Right atrium auricular region (tissue), 2 donors: ENCODE measurements at regions not wholly inside any gene's neighbourhood (a gene's known extent, or its start where the extent isn't known, plus 50 kb on each side); places are given as distances from the start of the nearest gene placed in this dataset.
"Not testable (repeated sequence)": the region's sequence is repeated elsewhere in the genome, so short reads cannot be mapped to it uniquely, and the experiment has no call there.

Experiments
- DNase-seq: peaks from one replicate; pipeline ENCODE4 v3.0.0-alpha.2; 2019; ENCODE audit warnings: low spot score
- H3K27ac ChIP-seq, 2 donors: fragments of 200-600 bp; sonication (generic); 1 replicate in 1 of 2; 2 replicates in 1 of 2; pipeline ENCODE4 v1.5.1; 2016 to 2019
- H3K27me3 ChIP-seq, 2 donors: fragments of 200-600 bp; sonication (generic); one replicate each; pipeline versions ENCODE4 v1.5.1 to v1.6.0; 2017 to 2019
- H3K36me3 ChIP-seq: fragments of 200-600 bp; sonication (generic); one replicate; pipeline ENCODE4 v1.5.1; 2016
- H3K4me1 ChIP-seq, 2 donors: fragments of 200-600 bp; sonication (generic); one replicate each; pipeline versions ENCODE4 v1.5.1 to v1.6.0; 2017 to 2019
- H3K4me3 ChIP-seq, 2 donors: fragments of 200-600 bp; sonication (generic); 1 replicate in 1 of 2; 2 replicates in 1 of 2; pipeline ENCODE4 v1.5.1; 2017 to 2019; ENCODE audit warnings: mild to moderate bottlenecking in 1 of 2, moderate library complexity in 1 of 2
- H3K9me3 ChIP-seq, 2 donors: fragments of 200-600 bp; sonication (generic); one replicate each; pipeline ENCODE4 v1.5.1; 2019

DNA sequence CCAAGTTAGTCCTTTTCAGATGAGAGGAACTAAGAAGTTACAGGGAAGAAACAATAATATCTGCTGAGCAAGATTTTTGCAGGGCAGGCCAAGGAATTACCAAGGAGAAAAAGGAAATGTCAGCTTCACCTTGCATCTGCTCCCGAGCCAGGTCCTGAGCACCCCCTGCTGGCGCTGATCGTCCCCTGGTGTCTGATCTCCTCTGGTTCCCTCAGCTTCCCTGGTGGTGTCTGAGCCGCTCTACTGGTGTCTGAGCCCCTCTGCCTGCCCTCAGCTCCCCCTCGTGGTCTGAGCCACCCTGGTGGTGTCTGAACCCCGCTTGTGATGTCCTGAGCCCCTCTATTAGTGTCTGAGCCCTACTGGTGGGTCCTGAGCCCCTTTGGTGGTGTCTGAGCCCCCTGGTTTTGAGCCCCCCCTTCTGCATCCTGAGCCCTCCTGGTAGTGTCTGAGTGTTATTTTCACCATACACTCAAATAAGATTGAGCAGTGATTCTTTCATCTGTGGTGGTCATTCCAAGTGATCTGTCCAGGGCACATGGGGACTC is 196.6 kb upstream of the POTEB2 start:
- not testable (repeated sequence) for DNase-seq, H3K9me3 ChIP-seq, H3K27ac ChIP-seq

GRCh38 chr15:21051866-21052265 is 185.8 kb upstream of the POTEB2 start:
- not testable (repeated sequence) for H3K9me3 ChIP-seq, H3K4me1 ChIP-seq, H3K27me3 ChIP-seq, H3K36me3 ChIP-seq, H3K4me3 ChIP-seq, DNase-seq, H3K27ac ChIP-seq

More for the DNA sequence above, 196.6 kb upstream of the POTEB2 start:
- H3K27me3 ChIP-seq, H3K4me1 ChIP-seq, H3K36me3 ChIP-seq, H3K4me3 ChIP-seq: not testable (repeated sequence)

DNA sequence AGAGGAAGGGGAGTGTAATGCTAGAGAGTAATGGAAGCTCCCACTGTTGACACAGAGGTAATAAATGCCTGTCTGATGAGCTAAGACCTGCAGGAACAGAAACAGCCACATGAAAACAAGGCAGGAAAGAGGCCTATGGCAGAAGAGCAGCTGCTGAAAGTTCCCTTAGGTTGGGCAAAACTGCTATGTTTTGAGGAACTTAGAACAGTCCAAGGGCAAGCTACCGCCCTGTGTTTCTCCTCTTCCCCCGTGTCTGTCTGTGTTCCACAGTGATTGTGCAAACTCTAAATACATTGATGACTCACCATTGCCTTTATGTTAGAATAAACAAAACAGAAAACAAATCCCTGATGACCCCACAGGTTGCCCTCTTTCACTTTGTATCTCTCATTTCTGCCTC is 165.6 kb upstream of the POTEB2 start:
- not testable (repeated sequence) for H3K36me3 ChIP-seq, H3K4me3 ChIP-seq, H3K4me1 ChIP-seq, H3K9me3 ChIP-seq, H3K27me3 ChIP-seq, H3K27ac ChIP-seq, DNase-seq

DNA sequence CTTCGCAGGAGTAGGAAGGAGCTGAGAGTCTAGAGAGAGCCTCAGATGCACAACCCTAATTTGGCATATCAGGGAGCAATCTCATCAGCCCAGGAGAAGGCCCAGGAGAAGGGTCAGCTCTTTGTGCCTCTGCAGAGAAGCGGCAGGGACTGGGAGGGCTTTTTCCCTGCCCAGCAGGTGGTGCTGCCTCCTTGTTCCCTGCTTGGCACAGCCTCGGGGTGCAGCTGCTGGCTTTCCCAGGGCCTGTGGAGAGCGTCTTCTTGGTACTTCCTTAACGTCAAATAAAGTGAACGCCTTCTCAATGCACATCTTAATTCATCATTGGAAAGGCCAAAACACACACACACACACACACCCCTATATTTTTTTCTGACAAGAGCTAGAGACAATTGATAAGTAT is 162.9 kb upstream of the POTEB2 start:
- H3K4me1 ChIP-seq, H3K27ac ChIP-seq, H3K9me3 ChIP-seq, H3K27me3 ChIP-seq, H3K4me3 ChIP-seq, DNase-seq, H3K36me3 ChIP-seq: not testable (repeated sequence)

- not testable (repeated sequence) for H3K27ac ChIP-seq, H3K36me3 ChIP-seq
These were observed 161.8 kb upstream of the POTEB2 start for GRCh38 chr15:21027942-21028341.

DNA sequence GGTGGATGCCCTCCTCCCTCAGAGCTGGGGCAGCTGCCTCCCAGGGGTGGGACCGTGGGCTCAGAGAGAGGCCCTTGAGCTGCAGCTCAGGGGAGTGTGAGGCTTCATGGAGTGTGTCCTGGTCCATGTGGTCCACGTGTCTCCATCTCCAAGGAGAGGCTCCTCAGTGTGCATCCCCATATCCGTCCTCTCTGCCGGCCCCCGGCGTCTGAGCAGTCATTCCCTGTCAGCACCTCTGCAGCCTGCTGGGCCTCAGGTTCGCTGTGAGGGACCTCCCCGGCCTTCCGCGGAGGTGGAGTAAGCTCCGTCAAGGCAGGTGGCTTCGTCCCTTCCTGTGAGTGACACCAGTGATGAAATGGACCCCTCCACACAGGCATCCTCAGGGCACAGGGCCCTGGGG is 160.7 kb upstream of the POTEB2 start:
- DNase-seq, H3K27me3 ChIP-seq, H3K27ac ChIP-seq, H3K9me3 ChIP-seq, H3K4me1 ChIP-seq, H3K4me3 ChIP-seq, H3K36me3 ChIP-seq: not testable (repeated sequence)

More at GRCh38 chr15:21027942-21028341, 161.8 kb upstream of the POTEB2 start:
- not testable (repeated sequence) for H3K27me3 ChIP-seq, H3K4me1 ChIP-seq, H3K9me3 ChIP-seq, H3K4me3 ChIP-seq, DNase-seq

GRCh38 chr15:21024235-21024987 is 158.3 kb upstream of the POTEB2 start:
- not testable (repeated sequence) for H3K4me3 ChIP-seq, H3K27ac ChIP-seq, DNase-seq, H3K4me1 ChIP-seq, H3K36me3 ChIP-seq, H3K27me3 ChIP-seq, H3K9me3 ChIP-seq

DNA sequence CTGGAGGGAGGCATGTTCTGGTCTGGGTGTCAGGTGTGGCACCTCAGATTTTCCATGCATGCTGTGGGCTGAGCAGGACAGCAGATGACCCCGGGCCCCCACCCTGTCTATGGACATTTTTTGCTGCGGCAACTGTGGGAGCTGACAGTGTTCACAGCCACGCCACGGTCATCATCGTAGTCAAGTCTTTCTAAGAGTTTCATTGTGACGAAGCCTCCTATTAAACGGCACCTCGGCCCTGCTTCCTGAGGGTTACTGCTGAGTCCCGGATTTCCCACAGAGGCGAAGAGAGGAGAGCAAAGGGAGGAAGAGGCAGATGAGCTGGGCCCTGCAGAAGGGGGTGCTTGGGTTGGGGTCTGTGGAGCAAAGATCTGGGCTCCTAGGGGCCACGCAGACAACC is 152.1 kb upstream of the POTEB2 start:
- not testable (repeated sequence) for H3K9me3 ChIP-seq, H3K27ac ChIP-seq, H3K4me3 ChIP-seq, H3K36me3 ChIP-seq, H3K27me3 ChIP-seq, DNase-seq, H3K4me1 ChIP-seq

- H3K4me1 ChIP-seq, H3K4me3 ChIP-seq, H3K36me3 ChIP-seq, H3K27ac ChIP-seq, H3K9me3 ChIP-seq, DNase-seq, H3K27me3 ChIP-seq: not testable (repeated sequence)
These were observed 151.2 kb upstream of the POTEB2 start for GRCh38 chr15:21017326-21017725.

GRCh38 chr15:21016589-21016988 is 150.5 kb upstream of the POTEB2 start:
- not testable (repeated sequence) for DNase-seq, H3K9me3 ChIP-seq, H3K27me3 ChIP-seq, H3K4me3 ChIP-seq, H3K27ac ChIP-seq, H3K36me3 ChIP-seq, H3K4me1 ChIP-seq

DNA sequence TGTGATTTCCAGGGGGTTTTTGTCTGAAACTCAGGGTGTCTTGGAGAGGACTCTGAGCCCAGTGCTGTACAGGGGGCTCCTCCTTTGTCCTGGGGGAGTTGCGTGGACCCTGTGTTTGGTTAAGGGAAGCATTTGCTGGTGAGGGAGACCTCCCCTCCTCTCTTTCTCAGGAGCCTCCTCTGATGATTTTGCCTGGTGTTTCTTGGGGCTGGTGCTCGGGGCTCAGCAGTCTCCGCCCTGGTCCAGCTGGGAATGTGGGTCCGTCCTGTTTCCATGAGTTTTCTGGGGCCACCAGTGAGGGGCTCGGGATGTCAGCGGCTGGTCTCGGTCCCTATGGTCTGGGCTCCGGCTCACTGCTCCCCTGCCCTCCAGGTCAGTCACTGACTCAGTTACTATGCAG is 149.1 kb upstream of the POTEB2 start:
- H3K4me1 ChIP-seq, H3K27me3 ChIP-seq, DNase-seq, H3K36me3 ChIP-seq, H3K9me3 ChIP-seq, H3K4me3 ChIP-seq, H3K27ac ChIP-seq: not testable (repeated sequence)

GRCh38 chr15:21013308-21013707 is 147.2 kb upstream of the POTEB2 start:
- not testable (repeated sequence) for H3K4me3 ChIP-seq, H3K9me3 ChIP-seq, H3K4me1 ChIP-seq, H3K36me3 ChIP-seq, DNase-seq, H3K27me3 ChIP-seq, H3K27ac ChIP-seq

- not testable (repeated sequence) for H3K36me3 ChIP-seq, H3K27ac ChIP-seq, H3K4me1 ChIP-seq, H3K9me3 ChIP-seq, H3K27me3 ChIP-seq, DNase-seq, H3K4me3 ChIP-seq
These were observed 143.5 kb upstream of the POTEB2 start for GRCh38 chr15:21009651-21010050.

- not testable (repeated sequence) for DNase-seq, H3K36me3 ChIP-seq, H3K27ac ChIP-seq, H3K27me3 ChIP-seq, H3K4me3 ChIP-seq, H3K4me1 ChIP-seq, H3K9me3 ChIP-seq
These were observed 137.3 kb upstream of the POTEB2 start for GRCh38 chr15:21003459-21003858.

DNA sequence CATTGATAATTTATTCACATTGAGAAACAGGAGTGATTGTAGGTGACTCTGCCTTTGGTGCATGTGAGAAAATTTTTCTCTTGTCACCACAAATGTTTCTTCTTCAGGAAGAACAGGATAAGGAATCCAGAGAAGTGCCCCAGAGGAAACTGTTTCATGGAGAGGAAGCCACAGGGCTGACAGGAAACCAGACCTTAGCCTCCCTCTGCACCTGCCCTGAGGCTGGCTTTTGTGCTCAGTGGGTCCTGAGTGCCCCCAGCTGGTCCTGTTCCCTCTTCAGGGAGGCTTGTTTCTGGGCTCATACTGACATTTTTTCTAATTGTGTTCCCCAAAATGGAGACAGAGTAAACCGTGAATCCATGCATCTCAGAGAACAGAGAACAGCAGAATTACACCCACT is 135.8 kb upstream of the POTEB2 start:
- H3K27me3 ChIP-seq, H3K36me3 ChIP-seq, H3K4me3 ChIP-seq, H3K9me3 ChIP-seq, H3K27ac ChIP-seq, DNase-seq, H3K4me1 ChIP-seq: not testable (repeated sequence)

DNA sequence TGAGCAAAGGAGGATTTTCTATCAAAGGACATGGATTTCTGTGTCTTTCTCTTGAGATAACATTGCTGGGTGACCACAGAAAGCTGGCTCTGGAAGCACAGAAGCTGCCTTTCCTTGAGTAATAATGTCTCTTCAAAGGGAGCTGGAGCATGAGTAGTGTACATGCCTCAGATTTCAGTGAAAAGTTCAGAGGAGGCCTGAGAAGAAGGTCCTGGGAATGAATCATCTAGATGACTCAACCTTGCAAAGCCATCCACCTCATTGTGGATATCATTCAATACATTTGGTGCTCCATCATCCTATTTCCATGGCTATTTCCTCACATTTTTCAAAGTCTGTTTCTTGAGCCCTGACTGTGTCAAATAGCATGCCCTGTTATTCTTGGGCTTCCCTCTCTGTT is 125.6 kb upstream of the POTEB2 start:
- not testable (repeated sequence) for H3K27me3 ChIP-seq, H3K36me3 ChIP-seq, H3K4me3 ChIP-seq, H3K9me3 ChIP-seq, H3K27ac ChIP-seq, H3K4me1 ChIP-seq, DNase-seq
